ENCODE measurements at regions not wholly inside any gene's neighbourhood (a gene's known extent, or its start where the extent isn't known, plus 50 kb on each side); places are given as distances from the start of the nearest gene placed in this dataset.

DNA sequence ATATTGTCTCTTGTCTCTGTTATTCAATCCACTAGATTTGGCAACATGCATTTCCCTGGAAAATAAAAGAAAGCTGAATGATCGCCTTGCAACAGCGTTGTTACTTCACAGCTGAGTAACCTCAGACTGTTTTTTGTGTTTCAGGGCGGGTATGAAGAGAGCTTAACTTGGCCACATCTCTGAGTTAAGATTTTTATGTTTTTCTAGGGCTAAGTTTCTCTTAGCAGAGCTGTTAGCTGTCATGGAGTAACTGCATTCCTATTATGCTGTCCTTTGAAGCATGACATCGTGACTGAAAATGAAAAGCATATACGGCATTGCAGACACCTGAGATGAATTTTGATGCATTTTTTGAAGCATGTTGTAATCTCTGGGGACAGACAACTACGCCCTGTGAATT is 1798.9 kb downstream of the PCDH7 start:
- TF ChIP-seq CTCF (IDR thresholded peaks at IDR 0.05) (no peak), ZFX (IDR thresholded peaks at IDR 0.05; ENCODE audit: borderline replicate concordance) (no peak)

Data from 22Rv1 (cell line).